GM23338 (cell line): ENCODE measurements at regions not wholly inside any gene's neighbourhood (a gene's known extent, or its start where the extent isn't known, plus 50 kb on each side); places are given as distances from the start of the nearest gene placed in this dataset.

ENCODE experiments used
- ATAC-seq: fragments of 200-7000 bp; cut with Tn5 transposase; 3 replicates; pipeline ENCODE4 v1.9.1; 2020
- DNase-seq: peaks from one replicate; pipeline ENCODE4 v3.0.0-alpha.2; 2015; ENCODE audit warnings: low spot score
- H2AFZ ChIP-seq: fragments of 200-600 bp; sonication (generic); 2 replicates; pipeline ENCODE4 v1.8.0; 2016; ENCODE audit warnings: antibody characterized with exemption, mild to moderate bottlenecking, moderate library complexity
- H3F3A ChIP-seq: fragments of 200-600 bp; sonication (generic); replicated peaks from 2 replicates; pipeline ENCODE4 v1.8.0; 2017; ENCODE audit warnings: antibody characterized with exemption, mixed run types, low read depth
- H3K27ac ChIP-seq: fragments of 200-600 bp; sonication (generic); 2 replicates; pipeline ENCODE4 v1.6.1; 2016; ENCODE audit warnings: low read depth
- H3K27me3 ChIP-seq: fragments of 200-600 bp; sonication (generic); 2 replicates; pipeline ENCODE4 v1.8.0; 2016; ENCODE audit warnings: mild to moderate bottlenecking, mixed run types, moderate library complexity; ENCODE audit not compliant: insufficient read depth
- H3K36me3 ChIP-seq: fragments of 200-600 bp; sonication (generic); 2 replicates; pipeline ENCODE4 v1.8.0; 2016; ENCODE audit warnings: mild to moderate bottlenecking; ENCODE audit not compliant: insufficient read depth
- H3K4me1 ChIP-seq: fragments of 200-600 bp; sonication (generic); 2 replicates; pipeline ENCODE4 v1.8.0; 2016; ENCODE audit warnings: mild to moderate bottlenecking, moderate library complexity; ENCODE audit not compliant: insufficient read depth
- H3K4me2 ChIP-seq: fragments of 200-600 bp; sonication (generic); 2 replicates; pipeline ENCODE4 v1.7.1; 2017; ENCODE audit warnings: mixed run types
- H3K4me3 ChIP-seq: fragments of 200-600 bp; sonication (generic); 2 replicates; pipeline ENCODE4 v1.6.1; 2016; ENCODE audit warnings: mixed run types
- H3K79me2 ChIP-seq: fragments of 200-600 bp; sonication (generic); replicated peaks from 2 replicates; pipeline ENCODE4 v1.8.0; 2017; ENCODE audit warnings: mild to moderate bottlenecking; ENCODE audit not compliant: insufficient read depth
- H3K9me2 ChIP-seq: fragments of 200-600 bp; sonication (generic); 2 replicates; pipeline ENCODE4 v1.8.0; 2017; ENCODE audit not compliant: insufficient read depth
- H4K20me1 ChIP-seq: fragments of 200-600 bp; sonication (generic); replicated peaks from 2 replicates; pipeline ENCODE4 v1.8.0; 2017; ENCODE audit warnings: mild to moderate bottlenecking; ENCODE audit not compliant: insufficient read depth
- H3K27ac Mint-ChIP-seq: 2 replicates; pipeline ENCODE4 v1.8.0; 2020; ENCODE audit warnings: inconsistent platforms, mild to moderate bottlenecking, moderate library complexity, mixed read lengths
- H3K27me3 Mint-ChIP-seq: 3 replicates; pipeline ENCODE4 v1.8.0; 2022; ENCODE audit warnings: low read depth, mild to moderate bottlenecking, moderate library complexity, mixed read lengths, inconsistent platforms; ENCODE audit not compliant: insufficient read depth, poor library complexity
- H3K36me3 Mint-ChIP-seq: 3 replicates; pipeline ENCODE4 v1.8.0; 2021; ENCODE audit warnings: low read depth, mild to moderate bottlenecking, inconsistent platforms, moderate library complexity, mixed read lengths
- H3K4me1 Mint-ChIP-seq: 3 replicates; pipeline ENCODE4 v1.8.0; 2020; ENCODE audit warnings: mild to moderate bottlenecking, inconsistent platforms, mixed read lengths
- H3K4me3 Mint-ChIP-seq: 3 replicates; pipeline ENCODE4 v1.8.0; 2021; ENCODE audit warnings: moderate library complexity, mild to moderate bottlenecking, inconsistent platforms, mixed read lengths
- H3K9me3 Mint-ChIP-seq: 3 replicates; pipeline ENCODE4 v1.8.0; 2020; ENCODE audit warnings: moderate library complexity, mild to moderate bottlenecking, inconsistent platforms, mixed read lengths
- CREB1 ChIP-seq: fragments of 250-450 bp; sonication (Bioruptor Pico); IDR thresholded peaks from 2 replicates; pipeline ENCODE4 v1.5.0; 2020; ENCODE audit warnings: low read depth, mild to moderate bottlenecking, moderate library complexity
- CTCF ChIP-seq, 2 experiments: fragments of 200-600 bp in 1 of 2; sonication (generic) in 1 of 2; conservative IDR thresholded peaks; 2 replicates each; pipeline versions ENCODE4 v1.5.1 to v1.6.1; 2016 to 2017; ENCODE audit warnings: antibody characterized with exemption in 2 of 2, low read depth in 2 of 2, mild to moderate bottlenecking in 2 of 2, moderate library complexity in 1 of 2
- ETS1 ChIP-seq: IDR thresholded peaks from 2 replicates; pipeline ENCODE4 v1.6.1; 2016; ENCODE audit warnings: antibody characterized with exemption
- EZH2phosphoT487 ChIP-seq: fragments of 200-600 bp; sonication (generic); IDR thresholded peaks from one replicate; pipeline ENCODE4 v1.8.1; 2018; ENCODE audit warnings: antibody characterized with exemption; ENCODE audit not compliant: unreplicated experiment
- JUNB ChIP-seq: IDR thresholded peaks from one replicate; pipeline ENCODE4 v1.6.1; 2016; ENCODE audit warnings: antibody characterized with exemption; ENCODE audit not compliant: unreplicated experiment
- NANOG ChIP-seq: IDR thresholded peaks from 2 replicates; pipeline ENCODE4 v1.6.1; 2016; ENCODE audit warnings: antibody characterized with exemption, borderline replicate concordance
- POLR2AphosphoS5 ChIP-seq: IDR thresholded peaks from 2 replicates; pipeline ENCODE4 v1.6.1; 2016; ENCODE audit warnings: antibody characterized with exemption, low read depth
- REST ChIP-seq: IDR thresholded peaks from one replicate; pipeline ENCODE4 v1.6.1; 2018; ENCODE audit warnings: antibody characterized with exemption; ENCODE audit not compliant: unreplicated experiment
- ZNF114 ChIP-seq: fragments of 250-450 bp; sonication (Bioruptor Pico); IDR thresholded peaks from 2 replicates; pipeline ENCODE4 v1.5.0; 2020; ENCODE audit warnings: mild to moderate bottlenecking, moderate library complexity
- ZNF462 ChIP-seq: fragments of 250-450 bp; sonication (Bioruptor Pico); IDR thresholded peaks from 2 replicates; pipeline ENCODE4 v1.5.0; 2020; ENCODE audit warnings: mild to moderate bottlenecking, moderate library complexity

- H3K79me2 ChIP-seq: no peaks in the 10 kb centered on the region
- peaks cover 26% of the 10 kb centered on the region for H3K4me1 ChIP-seq
- no peaks in the 10 kb centered on the region for H3F3A ChIP-seq
- H3K4me1 Mint-ChIP-seq: peaks cover 42% of the 10 kb centered on the region
- H3K36me3 Mint-ChIP-seq: peaks cover 16% of the 10 kb centered on the region; the same call in 2 of the 3 replicates
- H4K20me1 ChIP-seq: no peaks in the 10 kb centered on the region
- no peak overlapping the region for H3K4me3 Mint-ChIP-seq
- peaks cover 4% of the 10 kb centered on the region for H3K9me3 Mint-ChIP-seq
- H3K27ac Mint-ChIP-seq: no peak overlapping the region
- no peak overlapping the region for H3K27ac ChIP-seq
- DNase-seq (no peak), ATAC-seq (no peak)
- H2AFZ ChIP-seq: no peak overlapping the region
- peaks cover 7% of the 10 kb centered on the region; the same call in 1 of the 2 replicates for H3K9me2 ChIP-seq
- no peak overlapping the region for H3K4me3 ChIP-seq
- no peak for TF ChIP-seq ETS1
- no peak for TF ChIP-seq CTCF (conservative IDR thresholded peaks at IDR 0.05; ENCODE audit: low read depth in 2 of 2)
- no peak for TF ChIP-seq CREB1 (CRISPR knock-in tag)
- TF ChIP-seq NANOG: no peak
- no peak for TF ChIP-seq JUNB
- TF ChIP-seq POLR2AphosphoS5: no peak
- TF ChIP-seq EZH2phosphoT487: no peak
- TF ChIP-seq ZNF114 (CRISPR knock-in tag): no peak
- TF ChIP-seq ZNF462 (CRISPR knock-in tag): no peak
- TF ChIP-seq REST: no peak
- H3K36me3 ChIP-seq: no peaks in the 10 kb centered on the region
- peaks cover 6% of the 10 kb centered on the region for H3K27me3 Mint-ChIP-seq
- no peaks in the 10 kb centered on the region for H3K27me3 ChIP-seq
- H3K4me2 ChIP-seq: no peak overlapping the region
Measured at GRCh38 chr4:148883891-148884290, 441.7 kb upstream of the NR3C2 start.
